HepG2 (cell line): ENCODE measurements at regions not wholly inside any gene's neighbourhood (a gene's known extent, or its start where the extent isn't known, plus 50 kb on each side); places are given as distances from the start of the nearest gene placed in this dataset.

Experiments
- ATAC-seq: fragments of 200-7000 bp; cut with Tn5 transposase; 3 replicates; pipeline ENCODE4 v1.9.1; 2020; ENCODE audit warnings: mild to moderate bottlenecking, moderate library complexity
- BruUV-seq: library from RNA; stranded (reverse); fragments of 400-500 nt; replicated peaks from 2 replicates; lab custom pipeline; 2021; lab: Mats Ljungman, UMichigan
- CTCF ChIA-PET: fragments of 300-600 bp; formaldehyde crosslinking; extraction: SDS; loops from one replicate; lab custom pipeline; 2021; ENCODE audit warnings: low total read pairs, inconsistent platforms, low intra/inter-chr PET ratio; lab: Yijun Ruan, JAX
- POLR2A ChIA-PET: fragments of 350-600 bp; sonication (Branson Sonifier 250); formaldehyde crosslinking; loops from one replicate; lab custom pipeline; 2020; ENCODE audit warnings: antibody characterized with exemption, inconsistent platforms; lab: Yijun Ruan, JAX
- DNase-seq: peaks from one replicate; pipeline ENCODE4 v3.0.0-alpha.2; 2015; ENCODE audit warnings: low spot score
- FAIRE-seq: peaks from 3 replicates; lab custom pipeline; 2011; peaks lifted over from hg19 to GRCh38; lab: Jason Lieb, UNC
- H2AFZ ChIP-seq: one replicate; pipeline ENCODE4 v1.6.1; 2011; ENCODE audit warnings: low read length, inconsistent platforms
- H3K27ac ChIP-seq: fragments of 300-600 bp; 3 replicates; pipeline ENCODE4 v1.8.0; 2011; ENCODE audit warnings: mixed run types, mild to moderate bottlenecking, mixed read lengths, low read length, inconsistent platforms; ENCODE audit not compliant: insufficient read depth; ENCODE audit errors: extremely low read length
- H3K27me3 ChIP-seq, 2 experiments: fragments of 200-600 bp in 1 of 2; 2 replicates in 1 of 2; 3 replicates in 1 of 2; pipeline versions ENCODE4 v1.6.0 to v1.8.0; 2011; ENCODE audit warnings: low read length in 2 of 2, mild to moderate bottlenecking in 2 of 2, moderate library complexity in 2 of 2, inconsistent platforms in 1 of 2; ENCODE audit not compliant: insufficient read depth in 2 of 2, control insufficient read depth in 1 of 2
- H3K36me3 ChIP-seq, 2 experiments: fragments of 200-600 bp in 1 of 2; replicated peaks in 1 of 2; 2 replicates in 1 of 2; 3 replicates in 1 of 2; pipeline versions ENCODE4 v1.5.1 to v1.8.0; 2011; ENCODE audit warnings: low read length in 2 of 2, inconsistent platforms in 1 of 2; ENCODE audit not compliant: insufficient read depth in 2 of 2, control insufficient read depth in 1 of 2
- H3K4me1 ChIP-seq: 2 replicates; pipeline ENCODE4 v1.5.1; 2012; ENCODE audit warnings: low read length, inconsistent platforms; ENCODE audit not compliant: insufficient read depth
- H3K4me2 ChIP-seq: 2 replicates; pipeline ENCODE4 v1.6.0; 2011; ENCODE audit warnings: low read depth, low read length, inconsistent platforms
- H3K4me3 ChIP-seq, 3 experiments: fragments of 200-600 bp in 1 of 3; sonication (generic), shearing (Covaris generic) in 1 of 3; replicated peaks in 1 of 3; 2 replicates each; pipeline ENCODE4 v1.5.1; 2011 to 2016; ENCODE audit warnings: low read length in 3 of 3, inconsistent platforms in 2 of 3, low read depth in 2 of 3, mild to moderate bottlenecking in 2 of 3, control low read depth in 1 of 3, mixed read lengths in 1 of 3; ENCODE audit not compliant: insufficient read depth in 1 of 3
- H3K79me2 ChIP-seq: one replicate; pipeline ENCODE4 v1.6.1; 2011; ENCODE audit warnings: low read length, inconsistent platforms; ENCODE audit not compliant: insufficient read depth
- H3K9ac ChIP-seq: 2 replicates; pipeline ENCODE4 v1.6.0; 2011; ENCODE audit warnings: mild to moderate bottlenecking, low read depth, low read length, inconsistent platforms; ENCODE audit not compliant: insufficient read depth
- H3K9me3 ChIP-seq: 2 replicates; pipeline ENCODE4 v1.5.1; 2012; ENCODE audit warnings: mild to moderate bottlenecking, low read length
- H4K20me1 ChIP-seq: 2 replicates; pipeline ENCODE4 v1.6.0; 2011; ENCODE audit warnings: inconsistent platforms, mild to moderate bottlenecking, low read length, moderate library complexity; ENCODE audit not compliant: insufficient read depth
- ARHGAP35 ChIP-seq: sonication (generic); formaldehyde crosslinking; IDR thresholded peaks from 2 replicates; pipeline ENCODE4 v1.9.0; 2022; ENCODE audit warnings: mild to moderate bottlenecking, inconsistent platforms, moderate library complexity, missing genetic modification reagents, borderline replicate concordance
- SSRP1 ChIP-seq: IDR thresholded peaks from 2 replicates; pipeline ENCODE4 v1.6.1; 2016; ENCODE audit warnings: control low read depth
- ZFP36 ChIP-seq: fragments of 150-350 bp; IDR thresholded peaks from 2 replicates; pipeline ENCODE4 v1.6.1; 2018; ENCODE audit warnings: borderline replicate concordance, low read length, low read depth; ENCODE audit not compliant: partially characterized antibody
- ZNF230 ChIP-seq: sonication (generic); formaldehyde crosslinking; IDR thresholded peaks from 2 replicates; pipeline ENCODE4 v1.4.0; 2020; ENCODE audit warnings: mild to moderate bottlenecking, missing genetic modification reagents
- ZNF563 ChIP-seq: sonication (generic); formaldehyde crosslinking; IDR thresholded peaks from 2 replicates; pipeline ENCODE4 v1.8.0; 2022; ENCODE audit warnings: mild to moderate bottlenecking, moderate library complexity, missing genetic modification reagents
- WGBS: methylation state at CpG from one replicate; pipeline ENCODE4 v1.1.6; 2017; ENCODE audit warnings: low lambda C conversion rate; 5-methylcytosine and 5-hydroxymethylcytosine counted together
- in situ Hi-C: cut with HindIII; loops from 2 replicates; pipeline ENCODE4 v1.10.0; 2017; ENCODE audit warnings: low pct_unique_long_range_greater_than_20kb; ENCODE audit not compliant: extremely low pct_ligation_motif_present
- intact Hi-C: fragments of 100-400 bp; cut with micrococcal nuclease; formaldehyde crosslinking; loops from one replicate; pipeline ENCODE4 v1.10.0; 2022; ENCODE audit not compliant: unreplicated experiment
- TF ChIP-seq, protein P1 (sequence below): sonication (generic); formaldehyde crosslinking; IDR thresholded peaks from 2 replicates; pipeline ENCODE4 v1.4.0; 2020; ENCODE audit warnings: missing genetic modification reagents, low read depth, mild to moderate bottlenecking, borderline replicate concordance
- TF ChIP-seq, protein P2 (sequence below): sonication (generic); formaldehyde crosslinking; IDR thresholded peaks from 2 replicates; pipeline ENCODE4 v1.8.0; 2022; ENCODE audit warnings: mild to moderate bottlenecking, missing genetic modification reagents, moderate library complexity
- TF ChIP-seq, protein P3 (sequence below): IDR thresholded peaks from 2 replicates; pipeline ENCODE4 v1.6.1; 2016; ENCODE audit warnings: control low read depth
- TF ChIP-seq, protein P4 (sequence below): conservative IDR thresholded peaks from 2 replicates; pipeline ENCODE4 v1.6.1; 2018; ENCODE audit warnings: missing genetic modification reagents

DNA sequence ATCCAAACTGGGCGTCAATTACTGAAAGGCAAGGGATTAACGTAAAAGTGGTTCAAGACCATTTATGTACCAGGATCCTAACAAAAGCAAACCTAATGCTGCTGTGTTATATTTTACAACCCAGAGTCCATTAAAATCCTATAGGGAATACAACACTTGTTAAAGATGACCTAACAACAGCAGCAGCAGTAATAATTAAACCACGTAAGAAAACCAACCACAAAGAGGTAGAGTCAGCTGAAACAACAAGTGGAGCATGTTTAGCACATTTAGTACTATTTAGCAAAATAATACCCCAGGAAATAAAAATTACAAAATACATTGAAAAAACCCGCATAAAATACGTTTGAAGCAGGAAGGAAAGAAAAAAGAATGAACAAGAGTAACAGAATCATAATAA is 82.1 kb upstream of the AGBL1 start:
- no peaks in the 10 kb centered on the region for H3K36me3 ChIP-seq
- no peak overlapping the region for H3K4me3 ChIP-seq
- no peak overlapping the region for H2AFZ ChIP-seq
- 23% methylated on average over 5 of the region's 5 CpGs for WGBS
- no peak for DNase-seq
- no peak for FAIRE-seq
- intact Hi-C loops, result no loop called here
- no peaks in the 10 kb centered on the region for H3K9me3 ChIP-seq
- no peaks in the 10 kb centered on the region for H3K27me3 ChIP-seq
- in situ Hi-C loops, result no loop called here
- TF ChIP-seq, protein P1, sequence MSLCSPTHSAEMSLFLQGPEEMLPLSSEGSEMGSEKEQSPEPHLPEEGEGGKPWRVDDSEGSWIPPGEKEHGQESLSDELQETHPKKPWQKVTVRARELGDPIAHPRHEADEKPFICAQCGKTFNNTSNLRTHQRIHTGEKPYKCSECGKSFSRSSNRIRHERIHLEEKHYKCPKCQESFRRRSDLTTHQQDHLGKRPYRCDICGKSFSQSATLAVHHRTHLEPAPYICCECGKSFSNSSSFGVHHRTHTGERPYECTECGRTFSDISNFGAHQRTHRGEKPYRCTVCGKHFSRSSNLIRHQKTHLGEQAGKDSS, result no peak
- TF ChIP-seq, protein P2, sequence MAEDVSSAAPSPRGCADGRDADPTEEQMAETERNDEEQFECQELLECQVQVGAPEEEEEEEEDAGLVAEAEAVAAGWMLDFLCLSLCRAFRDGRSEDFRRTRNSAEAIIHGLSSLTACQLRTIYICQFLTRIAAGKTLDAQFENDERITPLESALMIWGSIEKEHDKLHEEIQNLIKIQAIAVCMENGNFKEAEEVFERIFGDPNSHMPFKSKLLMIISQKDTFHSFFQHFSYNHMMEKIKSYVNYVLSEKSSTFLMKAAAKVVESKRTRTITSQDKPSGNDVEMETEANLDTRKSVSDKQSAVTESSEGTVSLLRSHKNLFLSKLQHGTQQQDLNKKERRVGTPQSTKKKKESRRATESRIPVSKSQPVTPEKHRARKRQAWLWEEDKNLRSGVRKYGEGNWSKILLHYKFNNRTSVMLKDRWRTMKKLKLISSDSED (CRISPR knock-in tag), result no peak
- TF ChIP-seq SSRP1 (CRISPR knock-in tag) (no peak), ARHGAP35 (CRISPR knock-in tag) (no peak)
- TF ChIP-seq, protein P3, sequence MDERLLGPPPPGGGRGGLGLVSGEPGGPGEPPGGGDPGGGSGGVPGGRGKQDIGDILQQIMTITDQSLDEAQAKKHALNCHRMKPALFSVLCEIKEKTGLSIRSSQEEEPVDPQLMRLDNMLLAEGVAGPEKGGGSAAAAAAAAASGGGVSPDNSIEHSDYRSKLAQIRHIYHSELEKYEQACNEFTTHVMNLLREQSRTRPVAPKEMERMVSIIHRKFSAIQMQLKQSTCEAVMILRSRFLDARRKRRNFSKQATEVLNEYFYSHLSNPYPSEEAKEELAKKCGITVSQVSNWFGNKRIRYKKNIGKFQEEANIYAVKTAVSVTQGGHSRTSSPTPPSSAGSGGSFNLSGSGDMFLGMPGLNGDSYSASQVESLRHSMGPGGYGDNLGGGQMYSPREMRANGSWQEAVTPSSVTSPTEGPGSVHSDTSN (CRISPR knock-in tag), result no peak
- no peak for ATAC-seq
- POLR2A ChIA-PET, result no interaction called here
- no peak overlapping the region for H3K27ac ChIP-seq
- CTCF ChIA-PET, result no interaction called here
- no peaks in the 10 kb centered on the region for H4K20me1 ChIP-seq
- H3K79me2 ChIP-seq, result no peaks in the 10 kb centered on the region
- no peaks in the 10 kb centered on the region for H3K4me1 ChIP-seq
- H3K4me2 ChIP-seq, result no peak overlapping the region
- H3K9ac ChIP-seq, result no peak overlapping the region
- BruUV-seq, result no TSS peak

DNA sequence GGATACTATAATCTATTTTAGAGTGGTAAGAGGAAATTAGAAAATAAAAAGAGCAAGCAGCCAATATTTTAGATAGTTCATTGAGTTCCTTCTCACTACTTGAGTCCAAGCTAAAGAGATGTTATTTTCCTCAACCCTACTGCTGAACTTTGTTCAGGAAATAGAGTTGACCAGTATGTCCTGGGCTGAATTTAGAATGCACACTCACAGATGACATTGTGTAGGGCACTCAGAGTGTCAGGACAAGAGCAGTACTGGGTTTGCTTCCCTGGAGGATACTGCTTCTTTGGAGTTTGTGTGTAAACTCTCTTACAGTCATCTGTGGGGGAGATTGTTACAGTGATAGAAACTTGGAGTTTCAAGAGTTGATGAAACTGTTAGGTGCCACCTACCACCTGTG is 80.0 kb upstream of the AGBL1 start:
- in situ Hi-C loops, result no loop called here
- CTCF ChIA-PET, result no interaction called here
- no peak overlapping the region for H2AFZ ChIP-seq

More for the DNA sequence above, 80.0 kb upstream of the AGBL1 start:
- FAIRE-seq, result no peak
- intact Hi-C loops, result loop anchor here (10.0 kb wide), 1 partner anchor 645 kb away; no protein-coding TSS in a partner anchor
- Histone ChIP-seq H3K4me3 (no peak overlapping the region), H3K9ac (no peak overlapping the region), H3K36me3 (no peaks in the 10 kb centered on the region), H3K79me2 (no peaks in the 10 kb centered on the region), H4K20me1 (no peaks in the 10 kb centered on the region), H3K27me3 (no peaks in the 10 kb centered on the region), H3K4me2 (no peak overlapping the region), H3K27ac (no peak overlapping the region), H3K4me1 (no peaks in the 10 kb centered on the region), H3K9me3 (no peaks in the 10 kb centered on the region)
- POLR2A ChIA-PET, result no interaction called here
- no peak for DNase-seq
- TF ChIP-seq ZNF563 (CRISPR knock-in tag), result no peak
- no peak for TF ChIP-seq ZNF230
- TF ChIP-seq ZFP36, result no peak
- TF ChIP-seq, protein P4, sequence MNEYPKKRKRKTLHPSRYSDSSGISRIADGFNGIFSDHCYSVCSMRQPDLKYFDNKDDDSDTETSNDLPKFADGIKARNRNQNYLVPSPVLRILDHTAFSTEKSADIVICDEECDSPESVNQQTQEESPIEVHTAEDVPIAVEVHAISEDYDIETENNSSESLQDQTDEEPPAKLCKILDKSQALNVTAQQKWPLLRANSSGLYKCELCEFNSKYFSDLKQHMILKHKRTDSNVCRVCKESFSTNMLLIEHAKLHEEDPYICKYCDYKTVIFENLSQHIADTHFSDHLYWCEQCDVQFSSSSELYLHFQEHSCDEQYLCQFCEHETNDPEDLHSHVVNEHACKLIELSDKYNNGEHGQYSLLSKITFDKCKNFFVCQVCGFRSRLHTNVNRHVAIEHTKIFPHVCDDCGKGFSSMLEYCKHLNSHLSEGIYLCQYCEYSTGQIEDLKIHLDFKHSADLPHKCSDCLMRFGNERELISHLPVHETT (CRISPR knock-in tag), result no peak
- no peak for ATAC-seq
- BruUV-seq, result no TSS peak
